K562 (cell line): ENCODE measurements at regions not wholly inside any gene's neighbourhood (a gene's known extent, or its start where the extent isn't known, plus 50 kb on each side); places are given as distances from the start of the nearest gene placed in this dataset.
"Not testable (repeated sequence)": the region's sequence is repeated elsewhere in the genome, so short reads cannot be mapped to it uniquely, and the experiment has no call there.

Experiments used
- ATAC-seq: fragments of 200-7000 bp; cut with Tn5 transposase; 3 replicates; pipeline ENCODE4 v1.9.1; 2020; ENCODE audit warnings: moderate library complexity
- BruUV-seq: library from RNA; stranded (reverse); fragments of 400-500 nt; replicated peaks from 2 replicates; lab custom pipeline; 2021; lab: Mats Ljungman, UMichigan
- CTCF ChIA-PET: fragments of 300-600 bp; formaldehyde crosslinking; extraction: SDS; loops from one replicate; lab custom pipeline; 2021; ENCODE audit warnings: low intra/inter-chr PET ratio; lab: Yijun Ruan, JAX
- POLR2A ChIA-PET: fragments of 300-600, 350-650 bp; sonication (Branson Sonifier 250); formaldehyde crosslinking; extraction: SDS; loops from one replicate; lab custom pipeline; 2021; ENCODE audit warnings: antibody characterized with exemption, inconsistent platforms; lab: Yijun Ruan, JAX
- DNase-seq, 4 experiments: peaks; one replicate each; pipeline versions ENCODE4 v3.0.0 to v3.0.0-alpha.2; 2011 to 2018; ENCODE audit warnings: low spot score in 3 of 4, mixed read lengths in 3 of 4; ENCODE audit errors: extremely low read depth in 1 of 4
- FAIRE-seq: peaks from 2 replicates; lab custom pipeline; 2011; peaks lifted over from hg19 to GRCh38; lab: Jason Lieb, UNC
- H2AFZ ChIP-seq: 2 replicates; pipeline ENCODE4 v1.6.0; 2011; ENCODE audit warnings: low read depth, low read length, control low read depth, inconsistent platforms
- H3K27ac ChIP-seq: fragments of 200-600 bp; 3 replicates; pipeline ENCODE4 v1.8.0; 2011; ENCODE audit warnings: low read depth, mild to moderate bottlenecking, control low read depth, inconsistent platforms, low read length, moderate library complexity, mixed read lengths; ENCODE audit errors: extremely low read depth
- H3K27me3 ChIP-seq, 2 experiments: fragments of 300-600 bp in 1 of 2; 2 replicates in 1 of 2; 3 replicates in 1 of 2; pipeline versions ENCODE4 v1.6.0 to v1.8.0; 2011; ENCODE audit warnings: inconsistent platforms in 2 of 2, low read length in 2 of 2, mild to moderate bottlenecking in 1 of 2, mixed read lengths in 1 of 2, moderate library complexity in 1 of 2; ENCODE audit not compliant: control insufficient read depth in 2 of 2, insufficient read depth in 2 of 2
- H3K36me3 ChIP-seq: fragments of 300-600 bp; 3 replicates; pipeline ENCODE4 v1.8.0; 2011; ENCODE audit warnings: mild to moderate bottlenecking, low read length, inconsistent platforms; ENCODE audit not compliant: control insufficient read depth, insufficient read depth
- H3K4me1 ChIP-seq, 2 experiments: fragments of 200-600 bp in 1 of 2; replicated peaks in 1 of 2; 2 replicates in 1 of 2; 3 replicates in 1 of 2; pipeline versions ENCODE4 v1.5.1 to v1.8.0; 2011; ENCODE audit warnings: inconsistent platforms in 2 of 2, low read length in 2 of 2, mild to moderate bottlenecking in 1 of 2, mixed read lengths in 1 of 2, moderate library complexity in 1 of 2; ENCODE audit not compliant: control insufficient read depth in 2 of 2, insufficient read depth in 2 of 2
- H3K4me2 ChIP-seq: 2 replicates; pipeline ENCODE4 v1.6.1; 2011; ENCODE audit warnings: low read length, control low read depth, inconsistent platforms, mixed read lengths; ENCODE audit not compliant: insufficient read depth
- H3K4me3 ChIP-seq: fragments of 200-600 bp; sonication (generic), shearing (Covaris generic); 2 replicates; pipeline ENCODE4 v1.5.1; 2016; ENCODE audit warnings: control low read depth, inconsistent platforms
- H3K79me2 ChIP-seq: fragments of 200-600 bp; 3 replicates; pipeline ENCODE4 v1.8.0; 2011; ENCODE audit warnings: low read length, inconsistent platforms; ENCODE audit not compliant: control insufficient read depth, insufficient read depth
- H3K9ac ChIP-seq, 2 experiments: 2 replicates each; pipeline versions ENCODE4 v1.6.0 to v1.6.1; 2011; ENCODE audit warnings: low read depth in 2 of 2, low read length in 2 of 2, control low read depth in 1 of 2, inconsistent platforms in 1 of 2, mild to moderate bottlenecking in 1 of 2, mixed read lengths in 1 of 2; ENCODE audit not compliant: insufficient read depth in 1 of 2
- H3K9me1 ChIP-seq: one replicate; pipeline ENCODE4 v1.6.0; 2011; ENCODE audit warnings: inconsistent platforms, mild to moderate bottlenecking, low read length, moderate library complexity; ENCODE audit not compliant: control insufficient read depth, insufficient read depth
- H3K9me3 ChIP-seq: replicated peaks from 2 replicates; pipeline ENCODE4 v1.5.1; 2011; ENCODE audit warnings: low read depth, low read length, inconsistent platforms; ENCODE audit not compliant: control insufficient read depth, insufficient read depth
- H4K20me1 ChIP-seq: replicated peaks from 2 replicates; pipeline ENCODE4 v1.6.1; 2011; ENCODE audit warnings: low read length, inconsistent platforms, mixed read lengths; ENCODE audit not compliant: control insufficient read depth, insufficient read depth
- E2F4 ChIP-seq: sonication (generic); formaldehyde crosslinking; IDR thresholded peaks from 2 replicates; pipeline ENCODE4 v1.8.0; 2022; ENCODE audit warnings: mild to moderate bottlenecking, low read depth, missing genetic modification reagents
- L3MBTL2 ChIP-seq: fragments of 450-650 bp; IDR thresholded peaks from 2 replicates; pipeline ENCODE4 v1.6.1; 2016; ENCODE audit warnings: mild to moderate bottlenecking, moderate library complexity
- MAFG ChIP-seq: fragments of 450-650 bp; conservative IDR thresholded peaks from 2 replicates; pipeline ENCODE4 v1.6.1; 2016; ENCODE audit warnings: missing genetic modification characterization, missing compliant biosample characterization
- MED1 ChIP-seq: sonication (generic); formaldehyde crosslinking; IDR thresholded peaks from 2 replicates; pipeline ENCODE4 v1.8.1; 2023; ENCODE audit warnings: missing genetic modification reagents, borderline replicate concordance
- MXD1 ChIP-seq: fragments of 250-450 bp; sonication (Bioruptor Pico); IDR thresholded peaks from 2 replicates; pipeline ENCODE4 v1.8.0; 2021; ENCODE audit warnings: borderline replicate concordance, mild to moderate bottlenecking, moderate library complexity; ENCODE audit not compliant: poor library complexity, severe bottlenecking
- NCOA6 ChIP-seq: fragments of 450-650 bp; IDR thresholded peaks from 2 replicates; pipeline ENCODE4 v1.6.1; 2017; ENCODE audit warnings: mild to moderate bottlenecking
- PHF8 ChIP-seq: fragments of 200-600 bp; sonication (generic); IDR thresholded peaks from 2 replicates; pipeline ENCODE4 v1.6.1; 2012; ENCODE audit warnings: mixed run types, mild to moderate bottlenecking, inconsistent platforms, low read length, moderate library complexity, borderline replicate concordance
- RFX1 ChIP-seq: fragments of 450-650 bp; IDR thresholded peaks from 2 replicates; pipeline ENCODE4 v1.6.1; 2016; ENCODE audit warnings: mild to moderate bottlenecking, moderate library complexity
- TARDBP ChIP-seq: fragments of 450-650 bp; IDR thresholded peaks from 2 replicates; pipeline ENCODE4 v1.6.1; 2016
- TGIF2 ChIP-seq: sonication (generic); formaldehyde crosslinking; IDR thresholded peaks from 2 replicates; pipeline ENCODE4 v1.8.1; 2022; ENCODE audit warnings: mild to moderate bottlenecking, missing genetic modification reagents, moderate library complexity
- TRIM24 ChIP-seq, 2 experiments: fragments of 450-650 bp; IDR thresholded peaks; 2 replicates each; pipeline ENCODE4 v1.6.1; 2016
- U2AF1 ChIP-seq: fragments of 200-400 bp; formaldehyde crosslinking; optimal IDR thresholded peaks from 2 replicates; pipeline ENCODE3; 2017; ENCODE audit warnings: mild to moderate bottlenecking, low read depth, low read length, moderate library complexity
- ZC3H11A ChIP-seq: IDR thresholded peaks from 2 replicates; pipeline ENCODE4 v1.6.1; 2012; ENCODE audit warnings: low read depth, low read length, improper control_type of control experiment
- WGBS: fragments of 100-300 bp; shearing (Covaris generic); methylation state at CpG from one replicate; pipeline ENCODE4 v1.1.6; 2016; ENCODE audit warnings: low coverage, mixed read lengths; ENCODE audit not compliant: insufficient coverage; ENCODE audit errors: missing lambda C conversion rate; 5-methylcytosine and 5-hydroxymethylcytosine counted together
- in situ Hi-C: fragments of 300-500 bp; cut with MboI; formaldehyde crosslinking; loops from 4 replicates; pipeline ENCODE4 v1.15.0; 2018; ENCODE audit warnings: inconsistent platforms, mixed read lengths
- intact Hi-C: fragments of 100-400 bp; cut with micrococcal nuclease; formaldehyde crosslinking; loops from 2 replicates; pipeline ENCODE4 v1.14.2; 2022

- BruUV-seq: no TSS peak
- in situ Hi-C loops: no loop called here
- CTCF ChIA-PET: no interaction called here
Observed at GRCh38 chr7:155237730-155238129, 59.9 kb upstream of the INSIG1 start.

GRCh38 chr7:155239431-155240087, 58.1 kb upstream of the INSIG1 start:
- intact Hi-C loops, in situ Hi-C loops, H4K20me1 ChIP-seq, CTCF ChIA-PET, H3K4me1 ChIP-seq, H3K4me2 ChIP-seq, H2AFZ ChIP-seq, H3K27ac ChIP-seq, FAIRE-seq, H3K9me3 ChIP-seq, H3K9ac ChIP-seq, H3K36me3 ChIP-seq, DNase-seq, H3K79me2 ChIP-seq, ATAC-seq, H3K9me1 ChIP-seq, BruUV-seq, H3K4me3 ChIP-seq: not testable (repeated sequence)
- peaks cover 59 to 66% of the 10 kb centered on the region in 2 experiments for H3K27me3 ChIP-seq
- POLR2A ChIA-PET: interaction anchor here (0.7 to 2.2 kb wide), 5 partner anchors 8 to 555 kb away, joined by 3 to 7 read pairs (median 3); no protein-coding TSS in a partner anchor
- WGBS: 0% methylated on average over 14 of the region's 14 CpGs

More at GRCh38 chr7:155237730-155238129, 59.9 kb upstream of the INSIG1 start:
- DNase-seq (no peak), FAIRE-seq (no peak), ATAC-seq (peak; percentile 19; the same call in 1 of the 3 replicates)
- Histone ChIP-seq H4K20me1 (no peaks in the 10 kb centered on the region; the same call in 1 of the 2 replicates), H3K4me1 (peaks cover 0 to 7% of the 10 kb centered on the region in 2 experiments; a peak in 1 of 5 replicates), H3K27ac (no peak overlapping the region), H3K36me3 (no peaks in the 10 kb centered on the region), H3K4me2 (no peak overlapping the region), H3K9me1 (no peaks in the 10 kb centered on the region), H2AFZ (no peak overlapping the region), H3K27me3 (peaks cover 70 to 71% of the 10 kb centered on the region in 2 experiments), H3K9ac (peak overlapping the region in 1 of 2 experiments; percentile 45; a peak in 1 of 4 replicates), H3K4me3 (no peak overlapping the region), H3K79me2 (no peaks in the 10 kb centered on the region), H3K9me3 (no peaks in the 10 kb centered on the region)
- POLR2A ChIA-PET: interaction anchor here (1.1 to 1.2 kb wide), 2 partner anchors 9 to 15 kb away, joined by 4 to 6 read pairs; no protein-coding TSS in a partner anchor
- WGBS: 0% methylated on average over 5 of the region's 5 CpGs
- TF ChIP-seq TRIM24 (IDR thresholded peaks at IDR 0.05) (no peak), L3MBTL2 (no peak), MXD1 (CRISPR knock-in tag) (no peak), RFX1 (no peak), U2AF1 (no peak), MAFG (no peak), E2F4 (no peak), TGIF2 (no peak), ZC3H11A (no peak), PHF8 (no peak), NCOA6 (no peak), TARDBP (no peak), MED1 (CRISPR knock-in tag) (no peak)
- intact Hi-C loops: no loop called here
